Activated CD4-positive, alpha-beta T cell treated with anti-CD3 and anti-CD28 coated beads for 48 hours (primary cell): ENCODE measurements at regions not wholly inside any gene's neighbourhood (a gene's known extent, or its start where the extent isn't known, plus 50 kb on each side); places are given as distances from the start of the nearest gene placed in this dataset.
"Not testable (repeated sequence)": the region's sequence is repeated elsewhere in the genome, so short reads cannot be mapped to it uniquely, and the experiment has no call there.

Source experiments
- DNase-seq: peaks from one replicate; pipeline ENCODE4 v3.0.0-alpha.2; 2020

GRCh38 chrX:45445745-45446412 is 245.2 kb upstream of the DIPK2B start:
- no peak for DNase-seq

GRCh38 chrX:45437186-45437585 is 236.5 kb upstream of the DIPK2B start:
- DNase-seq: no peak

- DNase-seq: no peak
Observed at GRCh38 chrX:45435481-45435880, 234.8 kb upstream of the DIPK2B start.

DNA sequence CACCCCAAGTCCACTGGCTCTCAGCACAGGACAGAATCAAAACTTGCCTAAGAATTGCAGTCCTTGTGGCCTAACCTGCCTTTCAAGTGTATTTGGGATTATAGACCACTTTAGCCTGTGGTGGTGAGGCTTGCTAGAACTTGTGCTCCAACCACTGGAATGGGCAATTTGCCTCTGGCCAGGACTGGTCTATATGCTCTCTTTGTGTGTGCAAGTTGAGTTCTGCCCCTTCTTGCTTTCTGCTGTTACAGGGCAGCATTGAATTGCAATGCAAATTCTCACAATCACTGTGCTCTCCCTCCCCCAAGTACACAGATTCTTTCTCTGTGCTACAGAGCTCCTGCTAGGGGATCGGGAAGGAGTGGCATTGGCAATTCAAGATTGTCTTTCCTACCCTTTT is 233.6 kb upstream of the DIPK2B start:
- no peak for DNase-seq

DNA sequence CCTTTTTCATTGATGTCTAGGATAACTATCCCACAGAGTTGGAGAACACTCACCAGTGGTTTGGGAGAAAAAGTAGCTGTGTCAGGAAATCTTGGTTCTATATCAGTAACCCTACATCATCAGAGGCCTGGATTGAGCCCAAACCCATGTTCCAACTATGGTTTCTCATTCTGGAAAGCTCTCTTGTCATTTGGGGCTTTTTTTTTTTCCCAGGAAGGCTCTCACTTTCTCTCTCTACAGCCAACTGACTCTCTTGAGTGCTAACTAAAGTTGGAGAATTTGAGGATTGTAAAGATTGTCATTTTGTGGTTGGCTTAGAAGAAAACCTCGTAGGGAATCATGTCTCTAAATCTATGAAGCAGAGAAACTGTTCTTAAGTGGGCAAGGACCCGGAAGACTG is 228.2 kb upstream of the DIPK2B start:
- DNase-seq: no peak

GRCh38 chrX:45424326-45424725 is 223.7 kb upstream of the DIPK2B start:
- no peak for DNase-seq

- no peak for DNase-seq
Observed at GRCh38 chrX:45422216-45422925, 221.7 kb upstream of the DIPK2B start.

DNA sequence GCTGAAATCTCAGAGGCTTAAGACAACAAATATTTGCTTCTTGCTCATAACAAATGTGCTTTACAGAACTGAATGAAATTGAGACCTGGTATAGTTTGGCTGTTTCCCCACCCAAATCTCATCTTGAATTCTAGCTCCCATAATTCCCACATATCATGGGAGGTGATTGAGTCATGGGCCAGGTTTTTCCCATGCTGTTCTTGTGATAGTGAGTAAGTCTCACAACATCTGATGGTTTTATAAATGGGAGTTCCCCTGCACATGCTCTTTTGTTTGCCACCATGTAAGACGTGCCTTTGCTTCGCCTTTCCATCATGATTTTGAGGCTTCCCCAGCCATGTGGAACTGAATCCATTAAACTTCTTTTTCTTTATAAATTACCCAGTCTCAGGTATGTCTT is 221.1 kb upstream of the DIPK2B start:
- DNase-seq: no peak

DNA sequence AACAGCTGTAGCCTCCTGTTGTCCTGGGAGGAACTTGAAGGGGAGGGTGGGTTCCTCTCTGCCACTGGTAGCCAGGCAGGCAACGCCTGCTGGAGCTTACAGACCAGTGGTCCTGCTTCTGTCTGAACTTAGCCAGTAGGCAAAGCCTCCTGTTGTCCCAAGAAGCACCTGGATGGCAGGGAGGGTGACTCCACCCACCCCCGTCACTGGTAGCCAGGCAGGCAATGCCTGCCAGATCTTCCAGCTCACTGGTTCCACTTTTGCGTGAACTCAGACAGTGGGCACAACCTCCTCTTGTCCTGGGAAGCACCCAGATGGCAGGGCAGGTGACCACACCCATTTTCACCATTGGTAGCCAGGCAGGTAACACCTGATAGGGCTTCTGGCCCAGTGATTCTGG is 203.5 kb upstream of the DIPK2B start:
- no peak for DNase-seq

GRCh38 chrX:45401923-45402322 is 201.2 kb upstream of the DIPK2B start:
- no peak for DNase-seq

- DNase-seq: not testable (repeated sequence)
Observed at GRCh38 chrX:45400951-45401725, 200.5 kb upstream of the DIPK2B start.

DNA sequence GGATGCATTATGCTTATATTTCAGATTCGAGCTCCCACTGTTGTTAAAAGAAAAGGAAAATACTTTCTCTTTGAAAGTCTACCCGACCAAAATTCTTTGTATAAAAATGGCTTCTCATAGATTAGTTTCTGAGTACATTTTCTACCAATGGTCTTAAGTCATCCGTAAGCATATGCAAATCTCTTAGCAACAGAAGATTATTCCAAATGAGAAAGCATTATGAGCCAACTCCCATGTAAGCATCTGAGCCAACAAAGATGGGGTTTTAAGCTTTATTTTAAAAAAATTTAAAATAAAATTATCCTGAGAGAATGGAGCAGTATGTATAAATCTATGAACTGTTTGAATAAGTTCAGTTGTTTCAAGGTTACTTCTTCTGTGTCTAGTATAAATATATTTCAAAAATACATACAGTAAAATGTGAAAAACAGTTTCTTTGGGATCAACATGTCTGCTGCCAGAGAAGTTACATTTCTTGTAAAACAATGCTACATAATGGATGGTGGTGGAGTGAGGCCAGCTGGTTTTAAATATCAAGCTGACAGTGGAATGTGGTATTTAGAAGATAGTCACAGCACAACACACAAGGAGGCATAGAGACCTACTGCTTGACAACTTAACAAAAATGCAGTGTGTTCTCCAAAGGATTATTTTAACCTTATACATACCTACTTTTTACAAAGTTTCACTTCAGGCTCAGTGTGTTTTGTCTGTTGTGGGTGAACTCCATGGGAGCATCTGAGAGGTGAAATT is 199.5 kb upstream of the DIPK2B start:
- no peak for DNase-seq

- no peak for DNase-seq
Observed at GRCh38 chrX:45385757-45386156, 185.1 kb upstream of the DIPK2B start.

GRCh38 chrX:45381841-45382240 is 181.2 kb upstream of the DIPK2B start:
- DNase-seq: no peak

DNA sequence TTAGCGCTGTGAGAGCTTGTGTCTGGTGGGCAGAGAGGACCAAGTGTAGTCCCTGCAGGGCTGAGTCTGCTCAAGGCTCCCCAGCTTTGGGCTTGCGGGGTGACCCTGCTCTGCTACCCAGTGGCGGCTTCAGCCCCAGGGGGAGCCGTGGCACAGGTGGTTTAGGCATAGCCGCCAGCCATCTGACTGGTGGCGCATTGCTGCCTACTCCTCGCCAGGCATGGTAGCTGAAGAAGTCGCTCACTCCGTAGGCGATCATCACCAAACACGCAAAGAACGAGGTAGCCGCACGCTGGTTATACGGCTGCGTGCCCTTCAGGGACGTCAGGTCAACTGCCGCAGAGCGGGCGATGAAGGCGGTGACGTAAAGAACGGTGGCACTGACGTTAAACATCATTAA is 180.7 kb upstream of the DIPK2B start:
- DNase-seq: no peak

- DNase-seq: no peak
Observed at GRCh38 chrX:45379236-45379635, 178.6 kb upstream of the DIPK2B start.

- DNase-seq: no peak
Observed at GRCh38 chrX:45372151-45372550, 171.5 kb upstream of the DIPK2B start.

GRCh38 chrX:45368705-45369104 is 168.0 kb upstream of the DIPK2B start:
- DNase-seq: no peak

DNA sequence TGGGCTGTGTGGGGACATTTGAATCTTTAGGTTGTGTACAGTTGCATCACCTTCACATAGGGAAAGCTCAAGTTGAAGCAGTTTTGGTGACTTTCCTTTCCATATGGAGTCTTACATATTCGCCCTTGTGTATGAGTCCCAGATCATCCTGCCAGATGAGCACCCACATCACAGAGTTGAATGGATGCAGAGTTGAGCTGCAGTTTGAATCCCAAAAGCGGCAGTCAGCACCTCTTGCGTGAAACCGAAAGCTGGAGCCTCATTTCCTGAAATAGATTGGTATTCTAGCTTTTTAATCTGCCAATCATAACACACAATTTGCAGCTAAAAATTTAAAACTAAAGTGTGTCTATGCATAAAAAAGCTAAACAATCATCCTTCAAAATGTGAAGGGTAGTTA is 162.9 kb upstream of the DIPK2B start:
- DNase-seq: no peak

DNA sequence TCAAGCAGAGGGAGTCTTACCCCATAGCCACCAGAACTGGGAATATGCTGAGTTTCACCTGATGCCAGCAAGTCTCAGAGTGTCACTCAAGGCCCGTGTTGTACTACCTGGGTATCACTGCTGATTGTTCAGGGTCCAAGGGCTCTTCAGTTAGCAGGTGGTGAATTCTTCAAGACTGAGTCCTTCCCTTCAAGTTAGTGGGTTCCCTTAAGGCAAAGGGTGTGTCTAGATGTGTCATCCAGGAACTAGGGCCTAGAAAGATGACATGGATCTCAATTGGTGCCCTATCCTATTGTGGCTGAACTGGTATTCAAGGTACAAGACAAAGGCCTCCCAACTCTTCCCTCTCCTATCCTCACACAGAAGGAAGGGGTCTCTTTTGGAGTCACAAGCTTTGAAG is 159.9 kb upstream of the DIPK2B start:
- DNase-seq: no peak

DNA sequence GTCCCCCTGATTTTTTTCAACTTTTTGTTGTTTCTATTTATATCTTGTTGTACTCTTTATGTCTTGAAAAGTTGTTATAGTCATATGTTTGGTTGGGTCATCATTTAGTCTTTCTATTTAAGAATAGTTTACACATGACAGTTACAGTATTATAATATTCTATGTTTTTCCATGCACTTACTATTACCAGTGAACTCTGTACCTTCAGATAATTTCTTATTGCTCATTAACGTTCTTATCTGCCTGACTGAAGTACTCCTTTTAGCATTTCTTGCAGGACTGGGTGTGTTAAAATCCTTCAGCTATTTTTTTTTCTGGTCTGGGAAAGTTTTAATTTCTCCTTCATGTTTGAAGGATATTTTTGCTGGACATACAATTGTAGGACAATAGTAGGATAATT is 157.7 kb upstream of the DIPK2B start:
- no peak for DNase-seq

DNA sequence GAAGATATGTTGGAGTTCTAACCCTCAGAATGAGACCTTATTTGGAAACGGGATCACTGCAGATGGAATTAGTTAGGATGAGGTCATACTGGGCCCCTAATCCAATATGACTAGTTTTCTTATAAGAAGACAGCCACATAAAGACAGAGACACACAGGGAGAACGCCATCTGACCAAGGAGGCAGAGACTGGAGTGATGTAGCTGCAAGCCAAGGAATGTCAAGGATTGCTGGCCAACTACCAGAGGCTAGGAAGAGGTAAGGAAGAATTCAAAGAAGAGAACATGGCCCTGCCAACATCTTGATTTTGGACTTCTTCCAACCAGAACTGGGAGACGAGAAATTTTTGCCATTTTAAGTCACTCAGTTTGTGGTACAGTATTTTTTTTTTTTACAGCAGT is 152.8 kb upstream of the DIPK2B start:
- DNase-seq: no peak

DNA sequence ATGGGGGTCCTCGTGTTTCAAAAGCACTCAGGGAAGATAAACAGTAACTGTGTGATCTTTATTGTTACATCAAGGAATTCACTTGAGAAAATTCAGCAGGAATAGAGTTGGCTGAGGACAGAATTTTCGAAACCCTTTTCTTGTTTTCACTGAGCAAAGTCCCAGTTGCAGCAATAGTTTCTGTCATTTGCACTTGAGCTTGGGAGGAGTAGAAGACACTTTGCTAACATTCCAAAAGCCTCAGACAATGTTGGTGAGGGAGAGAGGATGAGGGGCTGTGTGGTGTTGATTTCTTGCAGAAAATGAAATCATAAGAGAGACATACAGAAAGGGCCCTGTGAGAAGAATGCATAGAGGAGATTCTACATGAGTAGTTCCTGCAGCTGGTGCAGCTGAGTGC is 151.9 kb upstream of the DIPK2B start:
- DNase-seq: no peak
